ENCODE measurements at regions not wholly inside any gene's neighbourhood (a gene's known extent, or its start where the extent isn't known, plus 50 kb on each side); places are given as distances from the start of the nearest gene placed in this dataset.

DNA sequence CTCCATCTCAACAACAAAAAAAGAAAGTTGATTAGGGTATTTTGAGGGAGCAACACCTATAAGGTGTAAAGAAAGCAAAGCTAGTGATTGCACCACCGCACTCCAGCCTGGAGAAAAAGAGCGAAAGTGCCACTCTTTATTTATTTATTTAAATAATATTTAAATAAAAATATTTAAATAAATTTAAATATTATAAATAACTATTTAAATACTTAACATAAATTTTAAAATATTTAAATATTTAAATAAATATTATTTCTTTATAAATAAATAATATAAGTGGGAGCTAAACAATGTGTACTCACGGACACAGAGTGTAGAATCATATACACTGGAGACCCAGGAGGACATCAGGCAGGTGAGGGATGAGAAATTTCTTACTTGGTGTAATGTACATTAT, 64.4 kb upstream of the TRIO start:
- TF ChIP-seq, protein P1, sequence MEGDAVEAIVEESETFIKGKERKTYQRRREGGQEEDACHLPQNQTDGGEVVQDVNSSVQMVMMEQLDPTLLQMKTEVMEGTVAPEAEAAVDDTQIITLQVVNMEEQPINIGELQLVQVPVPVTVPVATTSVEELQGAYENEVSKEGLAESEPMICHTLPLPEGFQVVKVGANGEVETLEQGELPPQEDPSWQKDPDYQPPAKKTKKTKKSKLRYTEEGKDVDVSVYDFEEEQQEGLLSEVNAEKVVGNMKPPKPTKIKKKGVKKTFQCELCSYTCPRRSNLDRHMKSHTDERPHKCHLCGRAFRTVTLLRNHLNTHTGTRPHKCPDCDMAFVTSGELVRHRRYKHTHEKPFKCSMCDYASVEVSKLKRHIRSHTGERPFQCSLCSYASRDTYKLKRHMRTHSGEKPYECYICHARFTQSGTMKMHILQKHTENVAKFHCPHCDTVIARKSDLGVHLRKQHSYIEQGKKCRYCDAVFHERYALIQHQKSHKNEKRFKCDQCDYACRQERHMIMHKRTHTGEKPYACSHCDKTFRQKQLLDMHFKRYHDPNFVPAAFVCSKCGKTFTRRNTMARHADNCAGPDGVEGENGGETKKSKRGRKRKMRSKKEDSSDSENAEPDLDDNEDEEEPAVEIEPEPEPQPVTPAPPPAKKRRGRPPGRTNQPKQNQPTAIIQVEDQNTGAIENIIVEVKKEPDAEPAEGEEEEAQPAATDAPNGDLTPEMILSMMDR (conservative IDR thresholded peaks at IDR 0.05 in 1 of 2, IDR thresholded peaks at IDR 0.05 in 1 of 2; ENCODE audit: extremely low read depth in 1 of 2, insufficient read depth in 1 of 2, low read depth in 1 of 2, low read length in 2 of 2) = no peak
- no peak for TF ChIP-seq EZH2 (IDR thresholded peaks at IDR 0.05; ENCODE audit: borderline replicate concordance, low read length)
